ENCODE measurements at regions not wholly inside any gene's neighbourhood (a gene's known extent, or its start where the extent isn't known, plus 50 kb on each side); places are given as distances from the start of the nearest gene placed in this dataset.

DNA sequence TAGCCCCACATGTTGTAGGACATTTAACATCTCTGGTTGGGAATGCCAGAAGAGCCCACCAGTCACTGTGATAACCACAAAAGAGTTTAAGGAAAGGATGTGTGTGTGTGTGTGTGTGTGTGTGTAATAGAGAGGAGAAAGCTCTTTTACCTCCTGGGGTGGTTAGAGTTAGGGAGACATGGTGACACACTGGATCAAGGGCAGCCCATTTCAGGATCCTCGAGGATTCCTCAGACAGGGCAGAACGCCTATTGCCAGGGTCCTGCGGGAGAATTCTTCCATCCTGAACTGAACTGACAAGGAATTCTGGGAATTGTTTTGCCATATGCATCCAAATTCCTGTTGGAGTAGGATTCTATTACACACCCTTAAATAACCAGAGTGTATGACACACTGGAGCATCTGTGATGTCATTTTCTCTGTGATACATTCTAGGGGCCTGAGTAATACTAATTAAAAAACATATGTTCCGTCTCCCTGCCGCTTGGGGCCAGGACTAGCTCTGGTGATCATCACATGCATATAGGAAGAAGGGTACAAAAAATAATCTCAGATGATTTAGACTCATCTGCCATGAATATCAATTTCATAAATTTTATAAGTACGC is 156.4 kb upstream of the MMADHC start:
- peak; percentile 64 for DNase-seq (ENCODE audit: low read depth)

DNA sequence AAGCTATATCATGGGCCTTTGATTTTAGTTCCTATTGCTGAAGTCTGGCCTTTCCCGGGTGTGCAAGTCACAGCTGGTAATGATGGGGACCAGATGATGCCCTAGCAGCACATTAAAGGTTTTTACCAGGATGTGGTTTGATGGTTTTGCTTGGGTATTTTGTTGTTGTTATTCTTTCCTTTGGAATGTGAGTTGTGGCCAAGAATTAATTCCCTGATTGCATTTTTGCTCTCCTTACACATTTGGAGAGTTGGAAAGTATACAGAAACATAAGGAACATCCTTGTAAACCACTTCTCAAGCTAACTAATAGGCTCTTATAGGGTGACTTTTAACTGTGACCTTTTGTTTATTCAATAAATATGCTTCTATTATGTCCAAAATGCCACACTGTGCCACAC is 154.1 kb upstream of the MMADHC start:
- peak; percentile 69 for DNase-seq (ENCODE audit: low read depth)

DNA sequence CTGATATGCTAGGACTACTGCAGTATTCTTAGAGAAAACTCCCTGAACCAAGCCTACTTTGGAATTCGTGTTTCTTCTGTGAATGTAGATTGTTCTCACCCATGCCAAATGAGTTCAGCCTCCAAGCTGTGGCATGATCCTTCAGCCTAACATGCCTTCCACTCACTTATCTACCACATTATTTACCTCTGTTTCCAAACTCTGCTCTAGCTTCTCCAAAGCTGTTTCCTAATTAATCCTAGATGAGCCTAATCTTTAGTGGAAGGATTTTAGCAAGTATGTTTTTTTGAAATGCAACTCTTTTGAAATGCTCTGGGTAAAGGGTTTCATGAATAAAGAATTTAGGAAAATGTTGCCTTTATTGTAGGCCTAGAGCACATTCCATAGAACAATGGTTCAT is 152.9 kb upstream of the MMADHC start:
- no peak for DNase-seq (ENCODE audit: low read depth)

DNA sequence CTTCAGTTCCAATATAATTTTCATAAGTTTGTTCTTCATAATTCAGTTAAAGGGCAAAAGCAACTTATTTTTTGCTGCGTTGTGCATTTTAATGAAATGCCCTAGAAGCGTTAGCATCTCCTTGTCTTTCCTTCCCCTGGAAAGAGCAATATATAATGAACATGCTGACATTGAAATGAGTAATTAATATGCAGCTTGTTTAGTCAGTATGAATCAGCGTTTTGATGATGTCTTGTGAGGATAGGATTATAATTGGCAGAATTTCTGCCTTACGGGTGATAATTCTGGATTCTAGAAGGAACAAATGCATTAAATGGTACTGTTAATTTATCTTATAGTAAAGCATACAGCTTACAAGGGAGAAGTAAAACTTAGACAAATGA is 152.3 kb upstream of the MMADHC start:
- DNase-seq (ENCODE audit: low read depth): no peak

DNA sequence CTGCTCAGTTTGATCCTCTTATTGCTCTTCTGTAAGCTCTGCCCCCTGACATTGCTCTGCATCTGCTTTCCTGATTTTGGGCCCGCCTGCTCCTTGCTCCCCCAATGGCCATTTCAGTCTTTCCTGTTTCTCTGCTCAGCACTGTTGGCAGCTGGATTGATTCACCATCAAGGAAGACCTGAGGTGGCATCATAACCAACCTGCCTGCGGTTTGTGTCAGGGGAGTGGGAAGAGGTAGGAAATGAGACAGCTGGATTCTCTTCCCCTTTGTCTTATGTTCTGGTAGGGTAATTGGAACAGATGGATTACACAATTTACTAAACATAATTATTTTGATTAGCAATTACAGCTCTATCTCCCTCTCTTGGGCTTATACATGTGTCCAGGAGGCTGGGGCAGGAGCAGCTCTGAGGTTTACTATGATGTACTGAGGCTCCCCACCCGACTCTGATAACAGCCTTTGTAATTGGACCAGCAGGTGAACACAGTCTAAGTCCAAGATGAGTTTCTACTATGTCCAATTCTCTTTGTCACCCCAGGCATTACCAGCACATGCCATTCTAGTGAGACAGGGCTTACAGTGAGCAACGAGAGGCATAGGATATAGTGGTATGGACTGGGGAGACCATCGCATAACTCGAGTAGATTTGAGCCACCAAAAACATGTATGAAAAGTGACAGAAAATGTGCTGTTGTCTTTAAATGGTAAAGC is 151.8 kb upstream of the MMADHC start:
- DNase-seq (ENCODE audit: low read depth): no peak

DNA sequence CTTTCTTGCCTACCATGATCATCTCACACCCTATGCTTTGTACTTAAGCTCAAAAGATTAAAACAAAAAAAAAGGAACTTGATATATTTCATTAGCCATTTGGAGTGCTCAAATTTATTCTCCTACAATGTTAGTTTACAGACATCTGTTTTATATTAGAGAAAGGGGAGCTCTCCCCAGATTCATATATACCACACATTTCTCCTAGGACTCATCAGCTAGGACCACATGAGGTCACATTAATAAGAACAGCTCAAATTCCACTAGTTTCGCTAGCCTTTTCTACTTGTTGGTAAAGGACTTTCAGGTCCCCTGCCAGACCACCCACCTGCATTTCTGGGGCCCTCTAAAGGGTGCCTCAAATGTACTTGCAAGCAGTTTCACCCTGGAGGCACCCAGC is 151.2 kb upstream of the MMADHC start:
- no peak for DNase-seq (ENCODE audit: low read depth)

DNA sequence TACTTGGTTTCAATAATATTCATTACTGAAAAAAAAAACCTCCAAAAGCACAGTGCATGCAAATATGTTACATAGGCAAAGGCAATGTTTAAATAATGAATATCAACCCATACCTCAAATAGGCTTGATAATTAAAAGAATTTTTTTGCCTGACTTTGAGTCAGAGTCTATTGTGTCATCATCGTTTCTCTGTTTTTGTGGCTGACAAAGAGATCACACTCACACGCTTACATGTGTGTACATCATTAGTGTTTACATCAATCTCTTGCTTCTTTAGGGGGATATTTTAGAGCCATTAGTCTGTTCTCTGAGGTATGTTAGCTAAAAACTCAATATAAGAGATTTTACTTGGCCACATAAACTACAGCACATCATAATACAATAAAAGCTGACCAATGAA is 150.3 kb upstream of the MMADHC start:
- DNase-seq (ENCODE audit: low read depth): no peak

DNA sequence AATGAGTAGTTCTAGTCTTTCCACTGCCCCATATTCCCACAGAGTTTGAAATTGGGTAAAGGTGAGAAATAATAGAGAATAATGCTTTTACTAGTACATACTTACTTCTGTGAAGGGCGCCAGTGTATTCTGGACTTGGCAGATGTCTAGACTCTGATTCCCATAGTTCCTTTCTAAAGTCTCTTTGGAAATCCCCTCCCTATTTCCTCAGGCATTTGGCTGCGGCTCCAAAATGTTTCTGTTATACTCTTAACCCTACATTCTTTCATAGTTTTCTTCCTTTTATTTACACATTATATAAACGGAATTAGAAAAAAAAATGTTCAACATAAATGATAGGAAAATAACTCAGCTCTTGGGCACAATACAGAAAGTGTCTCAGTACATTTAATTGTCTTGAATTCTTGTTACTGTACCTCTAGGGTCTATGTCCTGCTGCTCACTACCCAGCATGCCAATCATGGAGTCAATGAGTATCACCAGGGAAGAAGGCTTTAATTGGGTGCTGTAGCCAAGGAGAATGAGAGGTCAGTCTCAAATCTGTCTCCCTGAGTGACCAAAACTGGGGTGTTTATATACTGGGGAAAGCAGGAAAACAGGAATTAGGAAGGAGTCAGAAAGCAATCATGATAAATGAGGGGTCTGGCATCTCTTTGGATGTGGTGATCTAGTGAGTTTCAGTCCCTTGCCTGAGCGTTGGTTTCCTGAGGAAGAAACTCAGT is 147.8 kb upstream of the MMADHC start:
- no peak for DNase-seq (ENCODE audit: low read depth)

DNA sequence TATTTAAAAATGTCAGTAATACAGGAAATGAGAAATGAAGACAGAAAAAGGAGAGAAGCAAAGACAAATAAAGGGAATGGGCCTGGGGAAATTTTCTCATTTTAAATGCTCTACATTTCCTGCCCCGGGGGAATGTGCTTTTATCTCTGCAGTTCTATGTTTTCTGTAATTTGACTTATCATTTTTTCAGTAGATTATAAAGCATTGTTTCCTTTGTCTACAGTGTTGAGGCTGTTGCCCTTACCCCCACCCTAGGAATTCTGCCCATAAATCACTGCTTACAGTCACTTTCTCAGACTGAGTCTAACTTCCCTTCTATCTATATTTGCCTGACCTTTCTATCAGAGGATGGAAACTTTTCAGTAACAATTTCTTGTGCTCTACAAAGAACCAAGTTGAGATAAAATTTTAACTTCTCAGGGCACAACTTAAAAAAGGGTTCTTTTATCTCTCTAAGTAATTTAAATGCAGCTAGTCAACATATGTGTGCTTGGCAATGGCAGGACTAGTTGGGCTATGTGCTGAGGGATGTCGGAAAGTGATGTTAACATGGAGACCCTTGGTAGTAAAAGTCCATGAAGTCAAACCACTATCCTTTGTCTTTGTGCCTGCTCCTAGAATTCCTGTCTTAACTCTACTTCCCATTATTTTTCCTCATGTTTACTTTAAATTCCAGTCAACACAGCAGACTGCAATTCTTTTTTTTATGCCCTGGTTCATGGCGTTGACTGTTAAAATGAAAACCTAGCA is 146.5 kb upstream of the MMADHC start:
- no peak for DNase-seq (ENCODE audit: low read depth)

DNA sequence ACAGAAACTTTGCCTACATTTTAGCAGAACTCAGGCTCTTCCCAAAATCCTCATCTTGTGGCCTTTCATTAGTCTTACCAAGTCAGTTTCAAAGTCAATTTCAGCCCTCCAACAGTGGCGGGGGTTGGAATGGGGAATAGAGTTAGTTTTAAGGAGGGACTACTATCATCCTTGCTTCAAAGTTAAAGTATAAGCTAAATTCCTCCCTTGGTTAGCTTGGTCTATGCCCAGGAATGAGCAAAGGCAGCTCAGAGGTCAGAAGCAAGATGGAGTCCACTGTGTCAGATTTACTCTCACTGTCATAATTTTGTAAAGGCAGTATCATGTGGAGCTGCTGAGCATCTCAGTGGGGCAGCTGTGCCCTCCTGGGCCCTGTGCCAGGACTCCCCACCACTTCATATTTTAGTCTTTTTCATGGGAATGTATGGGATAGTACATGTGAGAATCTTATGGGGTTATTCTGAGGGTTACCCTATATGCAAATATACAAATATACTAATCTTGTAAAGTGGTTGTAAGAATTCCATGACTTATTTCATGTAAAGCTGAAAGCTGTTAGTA is 145.2 kb upstream of the MMADHC start:
- DNase-seq (ENCODE audit: low read depth): no peak

DNA sequence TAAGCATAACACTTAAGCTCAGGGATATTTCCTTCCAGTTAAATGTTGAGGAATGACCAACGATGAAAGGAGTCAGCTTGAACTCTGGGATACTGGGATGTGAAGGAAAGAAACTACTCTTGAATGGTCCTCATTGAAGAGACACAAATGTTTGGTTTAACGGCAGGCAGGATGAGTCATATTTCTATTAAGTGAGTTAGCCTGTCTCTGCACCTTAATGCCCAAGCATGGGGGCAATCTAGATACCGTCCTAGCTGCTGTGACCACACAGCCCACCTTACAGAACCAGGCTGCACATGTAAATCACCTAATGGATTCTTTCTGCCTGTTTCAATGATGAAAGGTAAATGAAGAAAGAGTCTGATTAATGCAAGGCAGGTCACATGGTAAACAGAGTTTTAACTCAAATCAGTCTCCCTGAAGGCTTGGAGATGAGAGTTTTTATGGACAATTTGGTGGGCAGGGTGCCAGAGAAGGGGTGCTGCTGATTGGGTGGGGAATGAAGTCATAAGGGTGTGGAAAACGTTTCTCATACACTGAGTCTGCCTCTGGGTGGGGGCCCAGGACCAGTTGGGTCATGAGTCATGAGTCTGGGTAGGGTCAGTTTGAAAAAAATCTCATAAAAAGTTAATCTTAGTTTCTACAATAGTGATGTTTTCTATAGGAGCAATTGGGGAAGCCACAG is 144.6 kb upstream of the MMADHC start:
- DNase-seq (ENCODE audit: low read depth): no peak

DNA sequence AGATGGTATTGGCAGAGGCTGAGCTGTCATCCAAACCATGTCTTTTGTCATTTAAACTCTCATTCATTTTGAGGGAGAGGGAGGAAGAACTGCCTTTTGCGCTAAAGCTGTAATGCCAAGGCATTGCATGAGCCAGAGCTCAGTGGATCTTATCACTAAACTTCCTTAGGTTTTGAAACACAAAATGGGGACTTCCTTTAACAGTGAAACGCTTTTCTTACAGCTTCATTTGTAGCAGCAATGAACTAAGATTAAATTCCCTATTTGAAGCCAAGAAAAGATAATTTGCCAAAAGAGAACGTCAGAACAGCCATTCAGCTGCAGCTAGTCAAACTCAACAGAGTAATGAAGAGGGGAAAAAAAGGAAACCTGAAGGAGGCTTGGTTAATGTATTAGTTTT is 143.5 kb upstream of the MMADHC start:
- no peak for DNase-seq (ENCODE audit: low read depth)

DNA sequence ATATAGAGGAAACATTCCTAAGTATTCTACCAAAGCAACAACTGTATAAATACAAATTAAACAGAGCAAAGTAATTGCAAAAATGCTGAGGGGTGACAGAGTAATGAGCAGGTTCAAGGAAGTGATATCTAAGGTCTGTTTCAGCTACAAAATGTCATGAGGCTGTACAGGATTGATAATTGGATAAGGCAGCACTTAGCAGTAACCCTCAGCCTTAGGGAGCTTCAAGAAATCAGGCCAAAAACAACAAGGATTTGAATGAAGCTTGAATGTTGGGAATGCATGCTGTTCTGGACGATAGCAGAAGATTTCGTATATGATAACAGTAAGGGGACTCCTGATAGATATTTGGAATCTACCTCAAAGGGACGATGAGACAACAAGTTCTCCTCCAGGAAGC is 142.0 kb upstream of the MMADHC start:
- no peak for DNase-seq (ENCODE audit: low read depth)

DNA sequence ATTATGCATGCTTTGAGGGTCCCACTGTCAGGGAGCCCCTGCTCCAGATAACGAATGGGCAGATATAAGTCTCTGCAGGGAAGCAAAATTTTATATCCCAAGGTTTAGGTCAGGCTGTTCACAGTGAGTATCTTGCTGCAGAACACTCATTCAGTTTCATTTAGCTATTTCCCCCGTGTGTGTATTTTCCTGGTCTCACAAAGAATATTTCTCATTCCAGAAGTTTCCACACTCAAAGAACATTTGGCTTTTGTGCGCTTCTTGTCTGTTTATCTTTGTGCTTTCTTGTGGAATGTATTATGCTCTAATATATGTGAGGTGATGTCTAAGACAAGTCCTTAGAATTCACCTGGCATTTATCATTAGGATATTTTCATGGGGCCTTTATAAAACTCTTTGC is 140.4 kb upstream of the MMADHC start:
- no peak for DNase-seq (ENCODE audit: low read depth)

DNA sequence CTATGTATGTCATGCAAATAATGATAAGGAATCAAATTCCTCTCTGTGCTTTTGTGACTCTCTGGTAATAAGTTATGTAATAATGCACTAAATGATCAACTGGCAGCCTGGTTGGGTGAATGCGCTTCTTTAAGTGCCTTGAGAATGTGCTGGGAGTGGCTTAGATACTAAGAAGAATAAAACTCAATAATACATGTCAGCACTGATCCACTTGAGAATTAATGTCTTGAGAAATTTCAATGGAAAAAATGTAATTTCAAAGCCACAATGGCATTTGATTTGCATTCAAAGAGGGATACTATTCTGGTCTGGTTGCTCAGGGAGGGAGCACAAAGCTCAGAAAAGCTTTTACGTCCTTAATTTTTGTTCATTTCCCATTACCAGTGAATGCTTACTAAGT is 137.7 kb upstream of the MMADHC start:
- DNase-seq (ENCODE audit: low read depth): no peak

DNA sequence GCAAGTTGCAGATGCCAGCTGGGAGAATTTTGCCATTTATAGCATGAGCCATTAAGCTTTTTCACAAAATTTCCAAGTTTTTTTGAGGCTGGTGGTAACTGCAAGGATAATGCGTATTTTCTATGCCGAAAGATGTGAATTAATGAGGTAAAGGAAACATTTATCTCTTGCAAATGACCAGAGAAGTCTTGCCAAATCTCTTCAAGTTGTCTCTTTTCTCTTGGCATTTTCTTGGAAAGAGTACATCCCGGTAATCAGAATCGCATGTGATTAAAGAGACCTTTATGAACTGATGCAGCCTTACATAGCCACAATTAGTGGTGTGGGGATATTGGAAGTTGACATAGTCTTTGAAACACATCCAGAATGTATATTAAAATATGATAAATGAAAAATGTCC is 136.5 kb upstream of the MMADHC start:
- DNase-seq (ENCODE audit: low read depth): no peak

DNA sequence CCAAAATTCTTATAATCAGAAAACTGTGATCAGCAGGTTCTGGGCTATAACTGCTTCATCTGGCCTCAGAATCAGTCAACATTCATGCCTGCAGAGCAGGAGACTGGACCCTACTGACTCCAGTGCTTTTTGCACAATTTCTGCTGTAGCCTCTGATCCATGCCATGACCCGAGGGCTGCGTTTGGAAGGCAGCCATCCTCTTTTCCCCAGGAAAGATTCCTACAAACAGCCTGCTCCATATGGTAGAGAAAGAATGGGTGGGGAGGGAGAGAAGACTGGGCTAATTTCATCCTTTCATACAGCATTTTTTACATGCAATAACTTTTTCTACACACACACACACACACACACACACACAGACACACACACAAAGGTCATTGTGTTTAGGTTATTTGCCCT is 133.0 kb upstream of the MMADHC start:
- DNase-seq (ENCODE audit: low read depth): no peak

DNA sequence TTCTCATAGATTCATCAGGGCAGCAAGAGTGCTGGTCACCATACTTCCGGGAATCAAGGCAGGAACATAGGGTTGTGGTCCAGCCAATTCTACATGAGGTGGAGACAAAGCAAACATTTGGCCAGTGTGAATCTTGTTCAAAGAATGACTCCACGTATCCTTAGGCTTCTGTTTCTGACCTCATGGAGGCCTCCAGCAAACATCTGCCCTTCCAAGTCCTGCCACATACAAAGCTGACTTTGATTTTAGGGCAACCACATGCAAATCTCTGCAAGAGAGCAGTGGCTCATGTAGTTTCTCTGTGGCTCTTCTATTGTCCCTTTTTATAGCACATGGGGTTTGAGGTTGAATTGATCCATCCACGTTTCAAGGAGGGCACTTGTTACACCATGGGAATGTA is 132.1 kb upstream of the MMADHC start:
- no peak for DNase-seq (ENCODE audit: low read depth)

DNA sequence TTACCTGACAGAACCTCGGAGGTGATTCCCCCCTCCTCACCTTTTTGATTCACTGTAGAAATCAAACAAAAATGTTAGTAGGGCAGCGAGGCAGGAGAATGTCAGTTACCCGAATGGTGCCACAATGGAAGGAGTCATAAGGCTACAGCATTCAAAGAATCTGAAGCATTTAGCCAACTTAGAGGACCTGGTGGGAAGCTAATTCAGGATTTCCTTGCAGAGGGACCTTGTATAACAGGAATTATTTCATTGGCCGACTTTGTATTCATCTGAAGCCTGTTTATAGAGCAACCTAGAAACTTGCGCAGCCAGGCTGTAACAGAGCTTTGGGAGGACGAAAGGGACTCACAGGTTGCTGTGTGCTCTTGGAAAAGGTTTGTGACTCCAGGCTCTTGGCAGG is 129.1 kb upstream of the MMADHC start:
- DNase-seq (ENCODE audit: low read depth): no peak

DNA sequence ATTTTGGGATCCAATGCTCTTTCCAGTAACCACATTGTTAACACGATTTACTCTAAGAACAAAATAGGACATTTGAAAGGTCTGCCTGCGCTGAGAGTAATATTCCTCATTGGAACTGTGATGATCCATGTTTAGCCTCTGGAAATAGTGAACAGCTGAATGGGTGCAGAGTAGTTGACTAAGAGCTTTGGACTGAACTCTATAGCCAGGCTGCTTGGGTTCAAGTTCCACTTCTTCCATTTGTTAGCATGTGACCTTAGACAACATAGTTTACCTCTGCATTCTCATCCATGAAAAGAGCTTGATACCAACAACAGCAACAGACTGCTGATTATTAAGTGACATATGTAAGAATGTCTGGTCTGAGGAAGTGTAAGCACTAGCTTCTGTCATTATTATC is 128.3 kb upstream of the MMADHC start:
- DNase-seq (ENCODE audit: low read depth): no peak

DNA sequence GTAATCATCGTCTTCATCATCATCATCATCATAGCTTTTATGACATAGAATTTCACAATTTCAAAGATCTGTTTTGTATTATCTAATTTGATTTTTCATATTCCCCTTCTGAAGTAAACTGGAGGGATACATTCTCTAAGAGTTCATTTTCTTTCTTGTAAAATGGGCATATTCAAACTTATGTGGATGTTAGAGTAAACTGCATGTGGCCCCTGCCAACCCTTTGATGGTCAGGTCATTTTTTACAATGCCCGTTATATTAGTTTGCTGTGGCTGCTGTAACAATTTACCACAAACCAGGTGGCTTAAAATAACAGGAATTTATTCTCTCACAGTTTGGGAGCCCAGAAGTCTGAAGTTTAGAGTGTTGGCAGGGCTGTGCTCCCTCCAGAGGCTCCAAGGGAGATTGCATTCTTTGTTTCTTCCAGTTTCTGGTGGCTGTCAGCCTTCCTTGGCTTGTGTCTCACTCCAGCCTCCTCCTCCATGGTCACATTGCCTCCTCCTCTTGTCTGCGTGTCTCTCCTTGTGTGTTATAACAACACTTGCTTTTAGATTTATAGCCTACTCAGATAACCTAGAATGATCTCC is 127.5 kb upstream of the MMADHC start:
- DNase-seq (ENCODE audit: low read depth): peak; percentile 24
